ENCODE measurements at regions not wholly inside any gene's neighbourhood (a gene's known extent, or its start where the extent isn't known, plus 50 kb on each side); places are given as distances from the start of the nearest gene placed in this dataset.
"Not testable (repeated sequence)": the region's sequence is repeated elsewhere in the genome, so short reads cannot be mapped to it uniquely, and the experiment has no call there.

- ATAC-seq (no peak), DNase-seq (ENCODE audit: missing footprints) (no peak)
- intact Hi-C loops (cut with DNase I): no loop called here
These were observed 195.7 kb upstream of the IGFBP7 start for GRCh38 chr4:57305836-57306235.

- ATAC-seq (no peak), DNase-seq (ENCODE audit: missing footprints) (no peak)
- intact Hi-C loops (cut with DNase I): loop anchor here (2.0 kb wide), 1 partner anchor 138 kb away; no protein-coding TSS in a partner anchor
These were observed 193.0 kb upstream of the IGFBP7 start for GRCh38 chr4:57303012-57303751.

- intact Hi-C loops (cut with DNase I); DNase-seq (ENCODE audit: missing footprints); ATAC-seq: not testable (repeated sequence)
These were observed 190.1 kb upstream of the IGFBP7 start for GRCh38 chr4:57300300-57300699.

DNA sequence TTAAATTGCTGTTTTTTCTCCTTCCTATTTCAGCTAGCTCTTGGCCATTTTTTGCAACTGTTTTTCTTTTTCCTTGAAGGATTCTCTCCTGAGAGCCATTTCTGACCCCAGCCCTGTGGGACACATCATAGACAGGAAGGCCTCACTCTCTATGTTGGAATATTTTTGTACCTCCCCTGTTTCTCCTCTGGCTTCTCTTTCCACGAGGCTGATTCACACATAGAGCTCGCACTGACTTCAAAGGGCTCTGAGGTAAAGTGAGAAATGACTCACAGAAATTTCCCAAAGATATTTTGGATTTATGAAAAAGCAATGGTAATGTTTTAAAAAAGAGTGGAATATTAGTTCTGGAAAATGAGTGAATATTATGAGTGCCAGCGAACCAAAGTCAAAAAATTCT is 181.7 kb upstream of the IGFBP7 start:
- intact Hi-C loops (cut with DNase I): no loop called here
- DNase-seq (ENCODE audit: missing footprints): no peak
- ATAC-seq: no peak

DNA sequence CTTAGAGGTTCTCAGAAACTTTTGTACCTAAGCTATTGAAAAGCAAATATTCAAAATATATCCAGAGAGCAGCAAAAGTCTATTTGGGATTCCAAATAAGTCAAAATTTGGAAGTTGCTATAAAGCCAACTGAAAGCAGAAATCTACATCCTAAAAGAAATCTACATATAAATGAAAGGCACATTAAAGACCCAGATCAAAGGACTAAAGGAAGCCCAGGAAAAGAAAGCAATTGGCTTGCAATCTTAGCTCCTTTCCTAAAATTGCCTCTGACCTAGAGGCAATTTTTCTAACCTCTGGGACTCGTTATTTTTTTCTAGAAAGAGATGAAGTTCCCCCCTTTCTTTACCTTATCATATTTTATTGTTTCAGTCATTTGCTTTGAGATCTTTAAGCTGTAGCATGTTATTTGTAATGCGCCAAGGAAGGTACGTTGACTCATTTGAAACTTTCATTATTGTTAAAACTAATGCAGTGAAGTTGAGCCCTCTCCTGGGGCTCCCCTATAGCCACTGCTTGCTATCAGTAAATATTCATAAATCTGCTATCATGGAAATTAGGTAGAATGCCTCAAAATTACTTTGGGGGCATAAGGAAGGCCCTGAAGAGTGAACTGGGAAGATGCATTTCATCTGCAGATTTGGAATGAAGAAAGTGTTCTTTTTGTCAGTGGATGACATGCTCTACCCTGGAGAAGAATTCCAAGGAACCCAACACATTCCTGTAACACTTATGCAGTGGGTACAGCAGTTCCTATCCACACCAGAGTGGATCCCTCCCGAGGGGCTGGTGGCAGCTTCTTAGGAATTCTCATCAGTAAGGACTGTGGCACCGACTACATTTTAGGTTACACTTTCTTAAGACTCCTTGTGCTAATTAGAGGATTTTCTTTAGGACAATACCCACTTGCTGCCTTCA is 177.8 kb upstream of the IGFBP7 start:
- ATAC-seq (no peak), DNase-seq (ENCODE audit: missing footprints) (no peak)
- intact Hi-C loops (cut with DNase I): no loop called here

DNA sequence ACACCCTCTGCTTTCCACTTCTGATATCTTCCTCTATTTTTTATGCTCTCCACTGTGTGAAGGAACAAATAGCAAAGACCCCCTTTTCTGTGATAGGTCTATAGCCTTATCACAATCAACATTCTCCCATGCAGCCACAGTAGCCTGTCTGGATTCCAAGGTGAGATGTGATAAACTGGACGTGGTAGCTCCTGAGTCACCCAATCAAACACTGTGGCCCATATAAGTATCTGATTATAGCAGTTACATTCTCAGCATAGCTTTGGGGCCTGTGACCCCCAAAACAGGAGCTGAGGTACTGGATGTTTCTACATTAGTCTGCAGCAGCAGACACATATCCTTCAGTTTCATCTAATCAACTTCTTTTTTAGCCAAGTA is 172.7 kb upstream of the IGFBP7 start:
- DNase-seq (ENCODE audit: missing footprints) (no peak), ATAC-seq (no peak)
- intact Hi-C loops (cut with DNase I): no loop called here

DNA sequence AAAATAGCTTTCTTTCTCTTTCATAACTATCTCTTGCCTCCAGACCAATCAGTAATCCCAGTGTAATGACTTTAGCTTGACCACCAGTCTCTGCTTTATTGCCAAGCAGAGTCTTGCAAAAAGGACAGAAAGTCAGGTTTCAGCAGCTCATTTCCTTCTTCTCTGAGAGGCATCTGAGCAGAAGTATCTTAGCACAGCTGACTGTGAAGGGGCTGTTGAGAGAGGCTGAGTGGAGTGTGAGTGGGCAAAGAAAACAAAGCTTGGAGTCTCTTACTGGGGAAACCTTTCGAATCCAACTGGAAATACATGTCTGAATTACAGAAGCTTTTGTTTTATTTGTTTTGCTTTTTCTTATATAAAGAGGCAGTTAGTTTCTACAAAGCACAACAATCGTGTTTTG is 170.3 kb upstream of the IGFBP7 start:
- intact Hi-C loops (cut with DNase I): no loop called here
- ATAC-seq (no peak), DNase-seq (ENCODE audit: missing footprints) (no peak)

DNA sequence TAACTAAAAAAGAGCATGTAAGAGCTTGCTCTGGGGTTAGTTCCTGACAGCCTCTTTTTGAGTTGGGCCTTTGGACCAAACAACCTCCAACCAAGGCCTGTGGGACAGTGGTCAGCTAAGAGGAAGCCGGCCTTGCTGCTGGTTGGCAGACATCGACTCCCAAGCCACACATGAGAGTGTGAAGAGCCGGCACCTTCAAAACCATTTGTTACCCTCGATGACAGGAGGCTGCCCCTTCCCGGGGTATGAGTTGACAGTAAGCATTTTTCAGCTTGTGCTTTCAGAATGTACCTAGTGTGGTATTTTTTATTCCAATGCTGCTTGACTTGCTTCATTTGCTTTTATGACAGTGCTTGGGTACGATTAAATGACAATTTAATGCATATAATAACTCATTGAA is 168.6 kb upstream of the IGFBP7 start:
- intact Hi-C loops (cut with DNase I): no loop called here
- ATAC-seq (no peak), DNase-seq (ENCODE audit: missing footprints) (no peak)

- DNase-seq (ENCODE audit: missing footprints) (no peak), ATAC-seq (no peak)
- intact Hi-C loops (cut with DNase I): loop anchor here (5.0 kb wide), 1 partner anchor 48 kb away; no protein-coding TSS in a partner anchor
These were observed 163.9 kb upstream of the IGFBP7 start for GRCh38 chr4:57274082-57274481.

GRCh38 chr4:57270346-57270745 is 160.2 kb upstream of the IGFBP7 start:
- ATAC-seq (peak; percentile 97), DNase-seq (ENCODE audit: missing footprints) (peak; percentile 80)
- intact Hi-C loops (cut with DNase I): loop anchor here (5.0 kb wide), 1 partner anchor 52 kb away; no protein-coding TSS in a partner anchor

DNA sequence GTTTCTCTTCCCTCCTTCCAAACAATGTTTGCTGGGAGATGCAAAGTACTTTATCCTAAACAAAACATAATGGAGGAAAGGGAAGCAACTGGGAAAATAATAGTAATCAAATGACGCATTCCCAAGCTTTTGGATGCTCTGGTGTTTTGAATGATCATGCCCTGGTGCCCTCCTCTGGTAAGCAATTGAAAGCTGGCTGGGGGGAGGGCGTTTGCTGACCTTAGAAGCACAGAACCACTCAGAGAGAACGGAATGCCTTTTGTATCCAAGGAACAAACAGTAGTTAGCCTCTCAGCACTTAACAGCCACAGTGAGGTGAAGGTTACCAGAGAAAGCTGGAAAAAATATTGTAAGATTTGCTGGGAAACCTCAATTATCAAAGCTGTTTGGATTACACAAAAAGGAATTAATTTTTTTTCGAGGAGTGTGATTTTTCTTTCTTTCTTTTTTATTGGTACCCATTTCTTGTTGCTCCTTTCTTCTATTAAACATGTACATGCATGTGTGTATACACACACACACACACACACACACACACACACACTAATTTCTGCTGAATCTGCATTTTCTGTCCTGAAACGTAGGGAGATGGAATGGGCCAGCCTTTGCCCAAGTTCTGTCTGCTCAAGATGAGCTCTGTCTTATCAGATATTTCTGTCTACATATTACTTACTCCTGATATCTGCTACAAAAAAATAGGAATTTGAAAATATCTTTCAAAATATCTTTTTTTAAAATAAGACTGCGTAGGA is 155.8 kb upstream of the IGFBP7 start:
- DNase-seq (ENCODE audit: missing footprints): no peak
- intact Hi-C loops (cut with DNase I): no loop called here
- ATAC-seq: peak; percentile 70

- intact Hi-C loops (cut with DNase I): no loop called here
- ATAC-seq (no peak), DNase-seq (ENCODE audit: missing footprints) (no peak)
These were observed 144.6 kb upstream of the IGFBP7 start for GRCh38 chr4:57254754-57255153.

- no peak for ATAC-seq
- intact Hi-C loops (cut with DNase I): no loop called here
- DNase-seq (ENCODE audit: missing footprints): no peak
These were observed 138.9 kb upstream of the IGFBP7 start for GRCh38 chr4:57249083-57249482.

DNA sequence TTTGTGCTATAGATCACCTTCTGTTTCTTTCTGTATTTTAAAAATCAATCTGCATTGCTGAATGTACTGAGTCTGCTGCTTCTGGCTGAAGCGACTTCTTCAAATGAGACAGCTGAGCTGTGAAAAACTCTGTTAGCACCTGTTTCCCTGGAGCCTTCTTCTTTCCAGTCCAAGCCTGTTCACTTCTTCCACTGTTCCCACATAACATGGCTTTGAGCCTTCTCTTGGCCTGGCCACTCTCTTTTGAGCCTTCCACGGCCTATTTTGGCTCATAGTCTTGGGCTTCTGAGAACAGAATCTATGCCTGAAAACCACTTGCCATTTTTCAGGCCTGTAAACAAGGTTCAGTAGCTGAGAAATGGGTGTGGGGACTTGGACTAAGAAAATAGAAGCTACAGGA is 132.9 kb upstream of the IGFBP7 start:
- DNase-seq (ENCODE audit: missing footprints) (no peak), ATAC-seq (no peak)
- intact Hi-C loops (cut with DNase I): no loop called here

DNA sequence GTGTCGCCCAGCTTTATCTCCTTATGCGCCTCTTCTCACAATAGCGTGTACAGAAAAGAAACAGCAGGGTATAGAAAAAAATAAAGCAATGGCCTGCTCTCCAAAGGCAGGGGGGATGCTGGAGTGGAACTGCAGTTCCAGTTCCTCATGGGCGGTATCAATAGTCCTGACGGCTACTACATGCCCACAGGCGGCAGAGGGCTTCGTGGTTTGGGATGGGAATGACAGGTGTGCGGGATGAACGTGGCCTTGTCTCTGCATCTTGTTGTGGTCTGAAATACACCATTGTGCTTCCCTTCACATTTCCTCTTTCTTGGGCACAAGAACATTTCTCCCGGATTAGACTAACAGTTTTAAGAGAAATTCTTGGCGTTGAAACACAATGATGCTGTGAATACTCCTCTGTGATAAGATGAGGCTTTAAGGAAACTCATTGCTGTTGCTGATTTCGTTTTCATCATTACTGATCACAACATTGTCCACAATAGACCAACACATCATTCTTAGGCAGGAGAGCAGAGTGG is 124.1 kb upstream of the IGFBP7 start:
- DNase-seq (ENCODE audit: missing footprints) (peak; percentile 56), ATAC-seq (no peak)
- intact Hi-C loops (cut with DNase I): no loop called here

GRCh38 chr4:57233386-57233785 is 123.2 kb upstream of the IGFBP7 start:
- no peak for ATAC-seq
- intact Hi-C loops (cut with DNase I): no loop called here
- DNase-seq (ENCODE audit: missing footprints): no peak

- intact Hi-C loops (cut with DNase I): no loop called here
- ATAC-seq (no peak), DNase-seq (ENCODE audit: missing footprints) (no peak)
These were observed 121.6 kb upstream of the IGFBP7 start for GRCh38 chr4:57231781-57232180.

- intact Hi-C loops (cut with DNase I): no loop called here
- DNase-seq (ENCODE audit: missing footprints) (no peak), ATAC-seq (no peak)
These were observed 110.5 kb upstream of the IGFBP7 start for GRCh38 chr4:57220734-57221133.

DNA sequence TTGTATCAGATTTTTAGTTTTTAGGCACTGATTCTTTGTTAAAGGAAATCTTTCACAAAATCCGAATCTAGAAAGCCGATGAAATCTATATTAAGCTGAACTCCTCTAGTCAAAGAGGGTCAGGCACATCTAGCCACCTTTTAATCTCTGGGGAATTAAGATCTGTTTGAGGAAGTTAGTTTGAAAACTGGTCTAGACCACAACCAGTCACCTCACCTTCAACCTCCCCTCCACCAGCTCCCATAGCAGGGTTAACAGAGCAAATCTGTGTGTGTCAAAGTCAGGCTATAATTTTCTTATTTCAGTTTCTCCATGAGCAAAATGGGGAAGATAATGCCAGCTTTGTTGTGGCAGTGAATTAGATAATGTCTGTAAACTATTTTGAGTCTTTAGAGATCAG is 110.0 kb upstream of the IGFBP7 start:
- DNase-seq (ENCODE audit: missing footprints): no peak
- intact Hi-C loops (cut with DNase I): no loop called here
- no peak for ATAC-seq

All from Right ventricle myocardium inferior (tissue), 1 donor.